GM18508 (cell line): ENCODE measurements at regions not wholly inside any gene's neighbourhood (a gene's known extent, or its start where the extent isn't known, plus 50 kb on each side); places are given as distances from the start of the nearest gene placed in this dataset.
"Not testable (repeated sequence)": the region's sequence is repeated elsewhere in the genome, so short reads cannot be mapped to it uniquely, and the experiment has no call there.

ENCODE experiments used
- ATAC-seq: cut with Tn5 transposase; IDR thresholded peaks from one replicate; pipeline ENCODE4 v1.9.1; 2021; ENCODE audit warnings: moderate number of reproducible peaks; ENCODE audit not compliant: insufficient read depth, unreplicated experiment

DNA sequence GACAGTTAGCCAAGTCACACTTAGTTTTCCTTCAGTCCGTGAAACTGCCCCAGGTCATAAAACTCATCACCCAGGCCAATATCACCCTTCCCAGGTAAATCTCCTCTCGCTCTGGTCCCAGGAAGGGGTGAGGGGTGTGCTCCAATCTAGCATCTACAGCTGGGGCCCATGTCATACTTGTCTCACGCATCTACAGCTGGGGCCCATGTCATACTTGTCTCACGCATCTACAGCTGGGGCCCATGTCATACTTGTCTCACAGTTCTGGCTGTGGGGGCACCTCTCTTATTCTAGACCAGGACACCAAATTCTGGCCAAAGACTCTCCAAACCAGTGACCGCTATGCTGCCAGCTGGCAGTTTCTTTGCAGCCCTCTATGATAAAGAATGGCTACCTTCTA lies 123.3 kb upstream of the DLGAP1 start:
- no peak for ATAC-seq

DNA sequence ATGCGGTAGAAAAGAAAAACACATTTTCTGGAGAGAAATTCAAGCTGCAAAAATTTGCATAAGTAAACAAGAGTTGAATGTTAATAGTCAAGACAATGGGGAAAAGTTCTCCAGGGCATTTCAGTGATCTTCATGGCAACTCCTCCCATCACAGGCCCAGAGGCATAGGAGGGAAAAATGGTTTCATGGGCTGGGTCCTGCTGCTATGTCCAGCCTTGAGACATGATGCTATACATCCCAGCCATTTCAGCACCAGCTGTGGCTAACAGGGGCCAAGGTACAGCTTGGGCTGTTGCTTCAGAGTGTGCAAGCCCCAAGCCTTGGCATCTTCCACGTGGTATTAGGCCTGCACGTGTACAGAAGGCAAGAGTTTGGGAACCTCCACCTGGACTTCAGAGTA lies 118.6 kb upstream of the DLGAP1 start:
- no peak for ATAC-seq

DNA sequence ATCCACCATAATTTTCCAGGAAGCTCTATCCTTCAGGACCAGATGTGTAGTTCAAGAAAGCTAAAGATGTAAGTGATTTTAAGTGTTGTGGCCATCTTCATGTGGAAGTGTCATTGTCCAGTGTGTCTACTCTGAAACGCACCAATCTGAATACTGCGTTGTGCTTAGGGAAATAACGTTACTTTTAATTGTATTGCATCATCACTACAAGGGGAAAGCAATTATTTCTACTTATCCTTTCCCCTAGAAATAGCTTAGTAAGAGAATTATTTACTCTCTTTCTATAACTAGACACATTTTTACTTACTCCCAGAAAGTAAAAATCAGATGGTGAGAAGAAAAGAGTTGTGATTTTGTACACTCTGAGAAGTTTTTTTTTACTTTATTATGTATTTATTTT lies 102.4 kb upstream of the DLGAP1 start:
- no peak for ATAC-seq

DNA sequence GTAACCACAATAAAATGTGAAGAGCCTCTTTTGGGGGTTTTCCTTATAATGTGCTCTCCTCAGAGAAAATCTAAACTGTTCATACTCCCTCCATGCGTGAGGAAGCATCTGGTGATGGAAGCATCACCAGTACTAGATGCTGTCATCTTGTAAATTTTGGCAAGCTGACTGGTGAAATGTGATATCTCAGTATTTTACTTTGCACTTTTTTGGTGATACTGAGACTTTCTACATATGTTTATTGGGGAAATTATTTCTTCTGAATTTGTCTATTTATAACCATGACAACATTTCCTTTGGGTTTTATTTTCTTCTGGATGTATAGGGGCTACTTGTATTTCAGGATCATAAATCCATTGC lies 95.9 kb upstream of the DLGAP1 start:
- ATAC-seq = no peak

DNA sequence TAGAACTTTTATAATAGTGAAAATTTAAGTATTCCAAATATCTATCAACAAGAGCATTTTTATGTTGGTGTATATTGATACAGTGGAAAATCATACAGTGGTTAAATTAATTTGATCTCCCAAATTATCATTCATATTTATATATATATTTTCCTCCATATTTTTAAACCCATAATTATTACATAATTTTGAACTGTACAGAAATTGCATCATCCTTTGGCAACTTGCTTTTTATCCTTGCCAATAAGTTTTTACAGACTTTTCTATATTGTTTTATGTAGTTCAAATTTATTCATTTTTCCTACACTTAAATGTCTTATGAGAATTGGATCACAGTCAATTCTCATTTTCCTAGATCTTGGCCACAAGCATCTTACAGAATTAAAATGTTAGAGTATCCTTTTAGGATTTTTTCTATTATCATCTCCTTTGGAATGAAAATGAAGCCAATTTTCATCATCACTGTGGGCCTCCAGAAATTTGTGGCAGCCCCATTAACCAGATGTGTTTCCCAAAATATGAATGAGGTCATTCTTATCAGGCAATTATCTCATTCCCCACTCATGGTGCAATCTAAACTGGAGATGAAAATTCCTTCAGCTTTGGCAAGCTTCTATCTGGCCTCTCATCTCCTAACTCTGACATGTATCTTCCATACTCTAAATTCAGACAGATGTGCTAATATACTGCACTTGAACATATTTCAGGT lies 94.2 kb upstream of the DLGAP1 start:
- no peak for ATAC-seq

DNA sequence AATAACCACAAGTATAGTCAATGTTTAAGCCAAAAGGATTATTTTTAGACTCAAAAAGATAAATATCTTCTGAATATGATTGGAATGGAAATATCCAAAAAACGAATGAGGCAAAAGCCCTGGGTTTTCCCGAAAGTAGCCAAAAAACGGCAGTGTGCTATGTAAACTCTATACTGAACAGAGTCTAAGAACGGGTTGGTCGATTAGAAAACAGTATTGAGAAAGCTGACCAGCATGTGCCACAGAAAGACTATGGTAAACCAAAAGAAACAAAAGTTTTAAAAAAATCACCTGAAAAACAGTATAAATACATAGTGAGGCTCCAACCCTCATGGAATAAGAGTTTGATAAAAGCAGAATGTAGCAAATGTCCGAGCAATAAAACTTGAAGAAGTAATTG lies 92.0 kb upstream of the DLGAP1 start:
- ATAC-seq = no peak

DNA sequence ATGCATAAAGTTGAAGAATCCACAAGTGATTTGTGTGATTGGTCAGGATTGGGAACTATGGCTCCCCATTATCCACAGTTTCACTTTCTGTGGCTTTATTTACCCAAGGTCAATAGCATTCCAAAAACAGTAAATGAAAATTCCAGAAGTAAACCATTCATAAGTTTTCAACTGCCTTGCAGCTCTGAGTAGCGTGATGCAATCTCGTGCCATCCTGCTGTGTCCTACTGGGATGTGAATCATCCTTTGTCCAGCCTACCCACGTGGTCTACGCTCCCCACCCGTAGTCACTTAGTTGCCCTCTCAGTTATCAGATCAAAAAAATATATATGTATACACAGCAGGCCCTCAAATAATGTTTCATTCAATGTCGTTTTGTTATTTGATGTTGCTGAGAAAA lies 89.0 kb upstream of the DLGAP1 start:
- no peak for ATAC-seq

DNA sequence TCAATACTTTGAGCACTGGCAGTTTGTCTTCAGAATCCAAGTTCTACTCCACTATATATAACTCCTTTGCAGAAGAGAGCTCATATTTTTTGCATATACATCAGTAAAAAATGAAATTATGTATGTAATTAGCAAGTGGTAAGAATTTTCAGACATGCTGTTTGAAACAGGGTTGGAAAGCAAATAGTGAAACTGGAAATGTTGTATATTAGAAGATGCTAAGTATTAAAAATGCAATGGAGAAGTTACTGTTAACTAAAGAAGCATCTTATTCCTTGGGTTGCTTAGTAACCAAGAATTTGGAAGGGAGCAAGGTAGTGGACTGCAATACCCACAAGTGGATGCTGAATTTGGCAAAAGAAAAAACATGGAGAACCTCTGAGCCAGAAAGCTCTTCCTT lies 88.6 kb upstream of the DLGAP1 start:
- ATAC-seq = no peak

DNA sequence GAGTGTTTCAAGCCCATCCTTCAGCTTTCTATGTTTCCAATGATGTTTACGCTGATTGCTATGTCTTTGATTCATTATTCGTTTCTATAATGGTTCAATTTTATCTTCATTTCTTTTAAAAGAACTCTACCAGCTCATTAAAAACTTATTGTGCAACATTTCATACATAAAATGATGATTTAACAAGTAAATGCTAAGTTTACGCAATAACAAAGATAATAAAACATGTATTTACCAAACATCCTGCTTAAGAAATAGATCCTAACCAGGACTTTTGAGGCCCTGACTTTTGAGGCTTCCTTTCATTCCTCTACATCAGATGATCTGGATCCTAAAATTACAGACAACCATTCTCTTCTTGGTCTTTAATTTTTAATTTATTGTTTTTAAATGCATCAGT lies 86.5 kb upstream of the DLGAP1 start:
- no peak for ATAC-seq

DNA sequence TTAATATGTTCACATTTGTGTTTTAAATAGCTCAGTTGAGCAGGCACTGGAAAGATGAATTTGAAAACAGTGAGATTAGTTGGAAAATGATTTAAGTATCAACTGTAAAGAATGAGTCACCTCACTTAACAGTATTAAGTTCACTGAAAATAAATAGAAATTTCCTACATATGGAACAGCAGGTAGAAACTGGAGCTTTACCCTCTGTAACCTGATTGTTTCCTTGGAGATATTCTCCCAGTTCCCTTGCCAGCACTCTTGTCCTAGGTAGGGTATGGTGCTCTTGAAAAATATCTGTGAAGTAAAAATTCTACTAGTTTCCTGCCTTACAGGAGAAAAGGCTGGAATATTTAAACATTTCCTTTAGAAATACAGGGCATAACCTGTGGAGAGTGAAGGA lies 81.3 kb upstream of the DLGAP1 start:
- no peak for ATAC-seq

DNA sequence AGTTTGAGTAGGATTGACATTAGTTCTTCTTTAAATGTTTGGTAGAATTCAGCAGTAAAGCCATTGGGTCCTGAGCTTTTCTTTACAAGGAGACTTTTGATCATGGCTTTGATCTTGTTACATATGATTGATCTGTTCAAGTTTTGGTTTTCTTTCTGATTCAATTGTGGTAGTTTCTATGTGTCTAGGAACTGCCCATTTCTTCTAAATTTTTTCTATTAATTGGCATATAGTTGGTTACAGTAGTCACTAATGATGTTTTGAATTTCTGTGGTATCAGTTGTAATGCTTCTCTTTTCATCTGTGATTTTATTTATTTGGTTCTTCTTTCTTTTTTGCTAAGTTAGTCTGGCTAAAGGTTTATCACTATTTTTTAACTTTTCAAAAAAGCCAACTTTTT lies 73.3 kb upstream of the DLGAP1 start:
- ATAC-seq = no peak

DNA sequence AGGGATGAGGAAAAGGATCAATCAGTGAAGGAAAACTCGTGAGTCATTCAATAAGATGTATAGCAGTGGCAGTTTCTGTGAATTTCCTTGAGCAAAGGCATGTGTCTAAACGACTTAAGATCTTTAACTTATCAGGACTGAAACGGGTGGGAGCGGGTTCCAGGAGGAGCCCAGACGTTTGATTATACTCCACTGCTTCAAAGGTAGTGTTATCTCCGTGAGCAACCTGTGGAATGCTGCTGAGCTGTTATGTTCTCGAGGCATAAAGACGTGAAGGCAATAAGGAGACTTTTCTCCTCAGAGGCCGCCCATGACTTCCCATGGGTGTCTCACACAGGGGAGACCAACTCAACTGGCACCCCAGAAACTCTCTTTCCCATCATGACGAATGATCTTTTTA lies 72.7 kb upstream of the DLGAP1 start:
- not testable (repeated sequence) for ATAC-seq

DNA sequence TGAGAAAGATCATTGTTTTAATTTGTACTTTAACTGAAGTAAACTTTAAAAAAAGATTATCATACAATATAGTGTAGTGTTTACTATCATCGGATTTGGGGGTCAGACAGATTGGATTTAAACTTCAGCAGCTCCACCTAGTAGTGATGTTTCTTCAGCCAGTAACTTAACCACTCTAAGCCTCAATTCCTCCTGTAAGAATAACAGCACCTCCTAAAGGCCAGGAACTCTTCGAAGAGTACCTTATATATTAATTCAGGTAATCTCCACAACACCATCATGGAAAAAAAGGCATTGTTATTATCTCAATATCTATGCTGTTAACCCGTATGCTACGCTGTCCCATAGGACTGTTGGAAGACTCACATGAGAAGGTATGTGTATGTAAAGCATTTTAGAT lies 69.0 kb upstream of the DLGAP1 start:
- no peak for ATAC-seq

DNA sequence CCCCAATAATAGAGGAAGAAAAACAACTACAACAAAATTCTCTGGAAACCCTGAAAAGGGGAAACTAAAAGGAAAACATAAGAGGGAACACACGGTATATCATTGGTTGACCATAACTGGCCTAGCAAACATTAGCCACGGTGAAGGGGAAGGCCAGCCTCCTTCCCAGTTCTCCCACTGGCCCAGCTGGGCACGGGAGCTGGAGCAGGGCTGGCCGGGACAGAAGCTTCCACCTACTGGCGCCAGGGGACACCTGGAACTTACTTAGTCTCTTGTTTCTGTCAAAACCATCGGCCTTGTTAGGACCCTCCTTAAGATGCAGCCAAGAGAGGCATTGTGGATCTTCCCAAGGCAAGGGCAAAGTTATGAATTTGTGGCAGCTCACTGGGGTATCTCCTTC lies 56.1 kb upstream of the DLGAP1 start:
- ATAC-seq = no peak

DNA sequence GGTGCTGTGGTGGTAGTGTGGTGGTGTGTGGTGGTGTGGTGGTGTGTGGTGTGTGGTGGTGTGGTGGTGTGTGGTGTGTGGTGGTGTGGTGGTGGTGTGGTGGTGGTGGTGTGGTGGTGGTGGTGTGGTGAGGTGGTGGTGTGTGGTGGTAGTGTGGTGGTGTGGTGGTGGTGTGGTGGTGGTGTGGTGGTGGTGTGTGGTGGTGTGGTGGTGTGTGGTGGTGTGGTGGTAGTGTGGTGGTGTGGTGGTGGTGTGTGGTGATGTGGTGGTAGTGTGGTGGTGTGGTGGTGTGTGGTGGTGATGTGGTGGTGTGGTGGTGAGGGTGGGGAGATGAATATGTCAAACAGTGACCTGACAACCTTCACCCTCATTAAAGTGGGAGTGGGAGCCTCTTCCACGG lies 55.6 kb upstream of the DLGAP1 start:
- no peak for ATAC-seq

DNA sequence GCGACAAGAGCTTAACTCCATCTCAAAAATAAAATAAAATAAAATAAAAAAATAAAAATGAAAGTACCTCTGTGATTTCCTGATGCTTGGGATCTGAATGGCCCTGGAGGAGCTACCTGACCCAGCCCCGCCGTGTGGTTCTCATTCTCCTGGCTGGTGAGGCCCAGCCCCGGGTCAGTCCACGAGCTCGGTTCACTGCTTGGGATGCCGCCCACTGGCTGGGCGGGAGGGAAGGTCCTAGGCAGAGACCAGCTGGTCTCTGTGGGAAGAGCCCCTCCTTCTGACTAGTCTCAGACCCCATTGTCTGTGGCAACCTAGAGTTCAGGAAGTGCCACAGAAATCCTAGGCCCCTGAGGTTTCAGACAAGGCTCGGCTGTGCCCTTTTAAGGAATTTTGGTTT lies 55.1 kb upstream of the DLGAP1 start:
- no peak for ATAC-seq
